Ovary (tissue), 7 donors: ENCODE measurements at regions not wholly inside any gene's neighbourhood (a gene's known extent, or its start where the extent isn't known, plus 50 kb on each side); places are given as distances from the start of the nearest gene placed in this dataset.

ENCODE experiments used
- DNase-seq, 5 donors: peaks; one replicate each; pipeline ENCODE4 v3.0.0-alpha.2; 2019 to 2020
- H3K27ac ChIP-seq, 2 donors: fragments of 200-600 bp; one replicate each; pipeline versions ENCODE4 v1.5.1 to v1.8.0; 2019 to 2022
- H3K27me3 ChIP-seq: fragments of 200-600 bp; one replicate; pipeline ENCODE4 v1.8.0; 2022
- H3K36me3 ChIP-seq: fragments of 200-600 bp; sonication (generic); one replicate; pipeline ENCODE4 v1.5.1; 2019
- H3K4me1 ChIP-seq: one replicate; pipeline ENCODE4 v1.8.1; 2013; ENCODE audit warnings: mild to moderate bottlenecking, moderate library complexity; ENCODE audit not compliant: insufficient read depth
- H3K4me3 ChIP-seq: fragments of 200-600 bp; sonication (generic); one replicate; pipeline ENCODE4 v1.5.1; 2017
- H3K9me3 ChIP-seq, 2 donors: fragments of 200-600 bp in 1 of 2; sonication (generic) in 1 of 2; one replicate each; pipeline versions ENCODE4 v1.5.1 to v1.8.1; 2013 to 2019; ENCODE audit warnings: mild to moderate bottlenecking in 1 of 2, moderate library complexity in 1 of 2
- EP300 ChIP-seq: sonication (generic); formaldehyde crosslinking; IDR thresholded peaks from one replicate; pipeline ENCODE4 v1.6.1; 2017; ENCODE audit warnings: antibody characterized with exemption
- POLR2A ChIP-seq: fragments of 450-650 bp; IDR thresholded peaks from one replicate; pipeline ENCODE4 v1.6.1; 2017; ENCODE audit warnings: antibody characterized with exemption, mild to moderate bottlenecking, moderate library complexity
- WGBS, 3 donors: extraction: QIAGEN DNeasy Blood & Tissue Kit in 1 of 3; methylation state at CpG; one replicate each; pipeline versions ENCODE4 v1.1.5 to v1.1.7; 2013 to 2017; 5-methylcytosine and 5-hydroxymethylcytosine counted together
- intact Hi-C, 4 donors: fragments of 100-400 bp; cut with DNase I; formaldehyde crosslinking; loops; one replicate each; pipeline versions ENCODE4 v1.11.0 to v1.15.1; 2022 to 2023
- TF ChIP-seq, protein P1 (sequence below), 3 donors: fragments of 450-650 bp in 2 of 3; fragments of 200-600 bp in 1 of 3; IDR thresholded peaks; one replicate each; pipeline versions ENCODE4 v1.5.1 to v1.8.0; 2016 to 2022; ENCODE audit warnings: antibody characterized with exemption in 3 of 3, mild to moderate bottlenecking in 1 of 3
- donor health status: DM: no; HTN: no; CAD: no; lungs with moderate emphysema.
- donor health status: DM: no; HTN: no; CAD: no.
- donor health status: Bipolar disorder and iron deficiency.
- donor health status: DM: no; HTN: no; CAD: no.
- donor health status: DM: yes; HTN: yes; CAD: no.

- no peaks in the 10 kb centered on the region for H3K4me1 ChIP-seq
- no peak overlapping the region for H3K4me3 ChIP-seq
- no peaks in the 10 kb centered on the region for H3K9me3 ChIP-seq
- no peak for DNase-seq
- H3K27ac ChIP-seq: no peak overlapping the region
- H3K36me3 ChIP-seq: no peaks in the 10 kb centered on the region
- intact Hi-C loops: no loop called here
- 0 to 13% (median 3%) methylated on average over 1 of the region's 1 CpG for WGBS, 3 donors
- H3K27me3 ChIP-seq: no peaks in the 10 kb centered on the region
- no peak for TF ChIP-seq POLR2A
- no peak for TF ChIP-seq EP300
- TF ChIP-seq, protein P1, sequence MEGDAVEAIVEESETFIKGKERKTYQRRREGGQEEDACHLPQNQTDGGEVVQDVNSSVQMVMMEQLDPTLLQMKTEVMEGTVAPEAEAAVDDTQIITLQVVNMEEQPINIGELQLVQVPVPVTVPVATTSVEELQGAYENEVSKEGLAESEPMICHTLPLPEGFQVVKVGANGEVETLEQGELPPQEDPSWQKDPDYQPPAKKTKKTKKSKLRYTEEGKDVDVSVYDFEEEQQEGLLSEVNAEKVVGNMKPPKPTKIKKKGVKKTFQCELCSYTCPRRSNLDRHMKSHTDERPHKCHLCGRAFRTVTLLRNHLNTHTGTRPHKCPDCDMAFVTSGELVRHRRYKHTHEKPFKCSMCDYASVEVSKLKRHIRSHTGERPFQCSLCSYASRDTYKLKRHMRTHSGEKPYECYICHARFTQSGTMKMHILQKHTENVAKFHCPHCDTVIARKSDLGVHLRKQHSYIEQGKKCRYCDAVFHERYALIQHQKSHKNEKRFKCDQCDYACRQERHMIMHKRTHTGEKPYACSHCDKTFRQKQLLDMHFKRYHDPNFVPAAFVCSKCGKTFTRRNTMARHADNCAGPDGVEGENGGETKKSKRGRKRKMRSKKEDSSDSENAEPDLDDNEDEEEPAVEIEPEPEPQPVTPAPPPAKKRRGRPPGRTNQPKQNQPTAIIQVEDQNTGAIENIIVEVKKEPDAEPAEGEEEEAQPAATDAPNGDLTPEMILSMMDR (IDR thresholded peaks at IDR 0.05): no peak
These were observed 568.8 kb downstream of the PPARGC1A start for GRCh38 chr4:23320931-23321587.

DNA sequence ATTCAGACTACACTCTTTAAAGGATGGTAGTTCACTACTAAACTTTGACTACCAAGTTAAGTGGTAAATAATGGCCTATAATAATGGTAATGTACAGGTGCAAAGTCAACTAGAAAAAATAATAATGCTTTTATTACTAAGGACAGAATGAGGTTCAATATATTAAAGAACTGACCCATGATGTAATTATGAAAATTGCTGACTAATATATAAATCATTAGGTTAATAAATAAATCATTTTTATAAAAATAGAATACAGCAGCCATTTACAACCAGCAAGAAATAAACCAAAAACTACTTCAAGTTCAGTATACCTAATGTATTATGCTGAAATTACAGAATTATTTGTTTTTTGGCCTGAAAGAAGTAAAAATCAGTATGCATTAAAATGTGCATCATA, 577.2 kb downstream of the PPARGC1A start:
- Histone ChIP-seq H3K4me1 (no peaks in the 10 kb centered on the region), H3K4me3 (no peak overlapping the region), H3K36me3 (no peaks in the 10 kb centered on the region), H3K9me3 (no peaks in the 10 kb centered on the region), H3K27me3 (no peaks in the 10 kb centered on the region), H3K27ac (no peak overlapping the region)
- intact Hi-C loops: no loop called here
- no peak for DNase-seq
- TF ChIP-seq POLR2A (no peak), EP300 (no peak)
- TF ChIP-seq, protein P1 (IDR thresholded peaks at IDR 0.05): no peak

GRCh38 chr4:23311983-23312382, 577.9 kb downstream of the PPARGC1A start:
- Histone ChIP-seq H3K9me3 (no peaks in the 10 kb centered on the region), H3K27me3 (no peaks in the 10 kb centered on the region), H3K27ac (no peak overlapping the region), H3K36me3 (no peaks in the 10 kb centered on the region), H3K4me1 (no peaks in the 10 kb centered on the region), H3K4me3 (no peak overlapping the region)
- intact Hi-C loops: no loop called here
- no peak for DNase-seq
- 72 to 80% (median 76%) methylated on average over 3 of the region's 3 CpGs for WGBS, 3 donors
- TF ChIP-seq, protein P1 (IDR thresholded peaks at IDR 0.05): no peak
- no peak for TF ChIP-seq EP300
- TF ChIP-seq POLR2A: no peak

DNA sequence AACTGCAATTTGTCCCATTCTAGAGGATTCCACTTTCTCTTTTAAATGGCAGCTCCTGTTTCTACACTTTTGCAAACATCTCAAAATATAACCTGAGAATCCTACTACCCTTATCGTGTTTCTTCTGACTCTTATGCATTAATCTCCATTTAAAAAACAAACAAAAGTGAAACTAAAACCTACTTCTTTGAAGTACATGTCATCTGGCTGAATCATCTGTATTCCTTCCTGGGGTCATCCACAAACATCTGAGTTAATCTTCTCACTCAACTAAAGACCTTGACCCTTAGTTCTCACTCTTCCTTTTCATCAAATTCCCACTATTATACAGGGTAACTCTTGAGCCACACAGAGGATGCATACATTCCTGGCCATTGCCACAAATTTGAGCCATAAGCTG, 584.8 kb downstream of the PPARGC1A start:
- no peak for DNase-seq
- Histone ChIP-seq H3K4me3 (no peak overlapping the region), H3K4me1 (no peaks in the 10 kb centered on the region), H3K27ac (no peak overlapping the region), H3K27me3 (no peaks in the 10 kb centered on the region), H3K36me3 (no peaks in the 10 kb centered on the region), H3K9me3 (no peaks in the 10 kb centered on the region)
- TF ChIP-seq, protein P1 (IDR thresholded peaks at IDR 0.05): no peak
- TF ChIP-seq POLR2A: no peak
- TF ChIP-seq EP300: no peak
- intact Hi-C loops: no loop called here
- 15 to 25% (median 18%) methylated on average over 1 of the region's 1 CpG for WGBS, 3 donors
